Esophagus squamous epithelium (tissue), 4 donors: ENCODE measurements at regions not wholly inside any gene's neighbourhood (a gene's known extent, or its start where the extent isn't known, plus 50 kb on each side); places are given as distances from the start of the nearest gene placed in this dataset.

Source experiments
- POLR2A ChIP-seq, 4 donors: fragments of 450-650 bp; IDR thresholded peaks; one replicate each; pipeline ENCODE4 v1.6.1; 2017; ENCODE audit warnings: antibody characterized with exemption in 4 of 4, mild to moderate bottlenecking in 4 of 4, moderate library complexity in 3 of 4
- TF ChIP-seq, protein P1 (sequence below), 6 experiments: fragments of 450-650 bp in 4 of 6; fragments of 200-600 bp in 2 of 6; sonication (generic) in 2 of 6; IDR thresholded peaks; one replicate each; pipeline ENCODE4 v1.5.1; 2016 to 2019; ENCODE audit warnings: antibody characterized with exemption in 6 of 6, mild to moderate bottlenecking in 4 of 6, moderate library complexity in 4 of 6

DNA sequence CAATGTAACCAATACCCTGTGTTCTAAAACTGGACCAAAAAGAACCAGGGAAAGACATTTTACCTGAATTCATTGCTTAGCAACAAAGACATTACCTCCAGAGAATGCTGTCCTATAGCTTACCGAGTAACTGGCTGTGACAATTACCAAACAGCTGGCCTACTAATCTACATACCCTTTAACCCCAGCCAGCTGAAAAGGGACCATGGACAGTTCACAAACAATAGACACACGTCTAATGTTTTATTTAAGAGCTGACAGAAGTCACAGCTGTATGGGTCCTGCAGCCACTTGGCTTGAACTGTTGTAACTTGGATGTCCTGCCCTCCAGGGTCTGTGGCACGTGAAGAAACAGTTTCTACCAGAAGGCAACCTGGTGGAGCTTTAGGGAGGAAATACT, 130.1 kb upstream of the EFEMP1 start:
- TF ChIP-seq, protein P1, sequence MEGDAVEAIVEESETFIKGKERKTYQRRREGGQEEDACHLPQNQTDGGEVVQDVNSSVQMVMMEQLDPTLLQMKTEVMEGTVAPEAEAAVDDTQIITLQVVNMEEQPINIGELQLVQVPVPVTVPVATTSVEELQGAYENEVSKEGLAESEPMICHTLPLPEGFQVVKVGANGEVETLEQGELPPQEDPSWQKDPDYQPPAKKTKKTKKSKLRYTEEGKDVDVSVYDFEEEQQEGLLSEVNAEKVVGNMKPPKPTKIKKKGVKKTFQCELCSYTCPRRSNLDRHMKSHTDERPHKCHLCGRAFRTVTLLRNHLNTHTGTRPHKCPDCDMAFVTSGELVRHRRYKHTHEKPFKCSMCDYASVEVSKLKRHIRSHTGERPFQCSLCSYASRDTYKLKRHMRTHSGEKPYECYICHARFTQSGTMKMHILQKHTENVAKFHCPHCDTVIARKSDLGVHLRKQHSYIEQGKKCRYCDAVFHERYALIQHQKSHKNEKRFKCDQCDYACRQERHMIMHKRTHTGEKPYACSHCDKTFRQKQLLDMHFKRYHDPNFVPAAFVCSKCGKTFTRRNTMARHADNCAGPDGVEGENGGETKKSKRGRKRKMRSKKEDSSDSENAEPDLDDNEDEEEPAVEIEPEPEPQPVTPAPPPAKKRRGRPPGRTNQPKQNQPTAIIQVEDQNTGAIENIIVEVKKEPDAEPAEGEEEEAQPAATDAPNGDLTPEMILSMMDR (IDR thresholded peaks at IDR 0.05): no peak
- TF ChIP-seq POLR2A (IDR thresholded peaks at IDR 0.05): no peak
